Neural crest cell (in vitro differentiated cells): ENCODE measurements at regions not wholly inside any gene's neighbourhood (a gene's known extent, or its start where the extent isn't known, plus 50 kb on each side); places are given as distances from the start of the nearest gene placed in this dataset.
"Not testable (repeated sequence)": the region's sequence is repeated elsewhere in the genome, so short reads cannot be mapped to it uniquely, and the experiment has no call there.

Source experiments
- DNase-seq: peaks from one replicate; pipeline ENCODE4 v3.0.0; 2021; ENCODE audit warnings: low read depth, mixed read lengths, low spot score
- H3K27ac Mint-ChIP-seq: one replicate; pipeline ENCODE4 v1.8.0; 2021; ENCODE audit warnings: mild to moderate bottlenecking, mixed read lengths; ENCODE audit not compliant: unreplicated experiment
- H3K27me3 Mint-ChIP-seq: 2 replicates; pipeline ENCODE4 v1.8.0; 2021; ENCODE audit warnings: low read depth, mild to moderate bottlenecking, mixed read lengths
- H3K36me3 Mint-ChIP-seq: 2 replicates; pipeline ENCODE4 v1.8.0; 2021; ENCODE audit warnings: low read depth, mild to moderate bottlenecking, mixed read lengths
- H3K4me1 Mint-ChIP-seq: 2 replicates; pipeline ENCODE4 v1.8.0; 2021; ENCODE audit warnings: mixed read lengths
- H3K4me3 Mint-ChIP-seq: one replicate; pipeline ENCODE4 v1.8.0; 2021; ENCODE audit warnings: mild to moderate bottlenecking, mixed read lengths
- H3K9me3 Mint-ChIP-seq: 2 replicates; pipeline ENCODE4 v1.8.0; 2021; ENCODE audit warnings: mixed read lengths
- CTCF ChIP-seq: fragments of 200-600 bp; sonication (generic); conservative IDR thresholded peaks from 2 replicates; pipeline ENCODE4 v1.5.0; 2021; ENCODE audit warnings: antibody characterized with exemption, mild to moderate bottlenecking

GRCh38 chr6:67467341-67467740 lies 1167.7 kb upstream of the ADGRB3 start:
- TF ChIP-seq CTCF = no peak
- Mint-ChIP-seq H3K27ac (no peak overlapping the region), H3K4me3 (no peak overlapping the region), H3K4me1 (no peaks in the 10 kb centered on the region), H3K27me3 (no peaks in the 10 kb centered on the region), H3K36me3 (no peaks in the 10 kb centered on the region), H3K9me3 (peaks cover 4% of the 10 kb centered on the region)
- no peak for DNase-seq

- H3K9me3 Mint-ChIP-seq = peaks cover 17% of the 10 kb centered on the region
- H3K4me3 Mint-ChIP-seq, H3K27me3 Mint-ChIP-seq, DNase-seq, H3K27ac Mint-ChIP-seq, H3K4me1 Mint-ChIP-seq, H3K36me3 Mint-ChIP-seq: not testable (repeated sequence)
Measured at GRCh38 chr6:67462725-67463124, 1172.4 kb upstream of the ADGRB3 start.

DNA sequence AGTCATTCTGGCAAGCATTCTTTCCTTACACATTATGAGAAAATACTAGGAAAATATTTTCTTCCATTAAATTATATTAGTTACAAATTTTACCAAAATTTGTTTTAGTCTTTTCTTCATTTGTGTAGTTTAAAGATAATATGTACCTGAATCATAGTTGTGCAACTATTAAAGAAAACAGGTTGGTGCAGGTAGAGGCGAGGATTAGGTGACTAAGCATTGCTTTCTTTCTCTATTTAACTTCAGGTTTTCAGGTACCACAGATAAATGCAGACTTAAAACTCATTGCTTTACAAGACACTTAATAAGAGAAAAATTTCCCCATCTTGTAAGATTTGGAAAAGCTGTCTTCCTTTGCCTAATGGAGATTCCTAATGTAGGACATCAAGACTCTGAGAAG lies 1175.5 kb upstream of the ADGRB3 start:
- H3K36me3 Mint-ChIP-seq = peaks cover 7% of the 10 kb centered on the region

DNA sequence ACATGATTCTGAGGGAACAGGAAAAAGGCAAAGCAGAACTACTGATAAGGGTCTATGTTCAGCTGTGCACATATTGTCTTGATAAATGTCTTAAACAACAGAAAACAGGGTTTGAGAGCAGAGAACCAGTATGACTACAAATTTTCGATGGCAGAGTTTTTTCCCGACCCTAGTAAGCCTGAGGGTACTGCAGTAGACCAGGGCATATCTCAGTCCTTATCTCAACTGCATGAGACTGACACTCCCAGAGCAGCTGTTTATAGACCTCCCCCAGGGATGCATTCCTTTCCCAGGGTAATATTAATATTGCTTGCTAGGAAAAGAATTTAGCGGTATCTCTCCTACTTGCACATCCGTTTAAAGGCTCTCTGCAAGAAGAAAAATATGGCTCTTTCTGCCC lies 1176.8 kb upstream of the ADGRB3 start:
- Mint-ChIP-seq H3K4me3 (no peak overlapping the region), H3K27ac (no peak overlapping the region), H3K4me1 (no peaks in the 10 kb centered on the region), H3K9me3 (peaks cover 17% of the 10 kb centered on the region), H3K36me3 (peaks cover 7% of the 10 kb centered on the region), H3K27me3 (no peaks in the 10 kb centered on the region)
- no peak for DNase-seq
- TF ChIP-seq CTCF = no peak

More for the DNA sequence above, 1175.5 kb upstream of the ADGRB3 start:
- Mint-ChIP-seq H3K27me3 (no peaks in the 10 kb centered on the region), H3K4me1 (no peaks in the 10 kb centered on the region), H3K27ac (no peak overlapping the region), H3K9me3 (peaks cover 17% of the 10 kb centered on the region), H3K4me3 (no peak overlapping the region)
- no peak for TF ChIP-seq CTCF
- no peak for DNase-seq

DNA sequence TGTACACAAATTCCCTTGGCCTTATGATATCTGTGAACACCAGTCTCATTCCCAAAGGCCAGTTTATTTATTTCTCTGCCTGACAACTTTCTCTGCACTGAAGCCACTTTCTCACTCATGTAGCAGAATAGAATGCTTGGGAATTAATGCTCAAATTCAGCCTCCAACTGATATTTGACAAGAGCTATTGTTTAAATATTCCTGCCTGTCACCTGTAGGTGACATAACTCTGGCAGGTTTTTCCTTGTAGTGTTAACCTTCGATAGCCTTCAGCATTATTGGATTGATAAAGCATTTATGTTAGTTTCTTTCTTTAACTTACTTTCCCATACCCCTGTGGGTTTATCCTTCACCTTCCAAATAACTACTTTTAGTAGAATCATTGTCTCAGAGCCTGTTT lies 1183.2 kb upstream of the ADGRB3 start:
- no peak for DNase-seq
- Mint-ChIP-seq H3K9me3 (no peaks in the 10 kb centered on the region), H3K36me3 (no peaks in the 10 kb centered on the region), H3K4me3 (no peak overlapping the region), H3K27ac (no peak overlapping the region), H3K4me1 (no peaks in the 10 kb centered on the region), H3K27me3 (no peaks in the 10 kb centered on the region)
- no peak for TF ChIP-seq CTCF

DNA sequence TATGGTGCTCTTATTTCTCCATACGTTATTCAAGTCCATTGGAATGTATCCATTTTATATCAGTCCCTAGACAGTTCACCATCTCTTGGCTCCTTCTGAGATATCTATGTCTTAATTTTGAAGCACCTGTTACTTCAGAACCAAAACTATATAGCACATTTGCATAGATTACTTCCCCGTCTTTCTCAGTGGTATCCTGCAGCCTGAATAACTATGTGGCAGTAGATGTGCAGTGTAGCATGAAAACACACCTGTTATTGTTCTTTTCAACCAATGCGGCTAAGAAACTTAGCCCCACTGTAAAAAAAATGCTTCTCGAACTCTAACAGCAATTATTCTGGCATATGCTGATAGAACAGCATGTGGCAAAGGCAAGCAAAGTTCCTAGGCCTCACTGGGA lies 1184.4 kb upstream of the ADGRB3 start:
- Mint-ChIP-seq H3K9me3 (no peaks in the 10 kb centered on the region), H3K4me3 (no peak overlapping the region), H3K27ac (no peak overlapping the region), H3K4me1 (no peaks in the 10 kb centered on the region), H3K27me3 (no peaks in the 10 kb centered on the region), H3K36me3 (no peaks in the 10 kb centered on the region)
- DNase-seq = no peak
- no peak for TF ChIP-seq CTCF
